MM.1S (cell line): ENCODE measurements at regions not wholly inside any gene's neighbourhood (a gene's known extent, or its start where the extent isn't known, plus 50 kb on each side); places are given as distances from the start of the nearest gene placed in this dataset.

ENCODE experiments used
- EZH2phosphoT487 ChIP-seq: fragments of 300-600 bp; sonication (generic); IDR thresholded peaks from 2 replicates; pipeline ENCODE4 v1.6.1; 2018; ENCODE audit warnings: antibody characterized with exemption, low read length
- TF ChIP-seq, protein P1 (sequence below): fragments of 300-600 bp; sonication (generic); IDR thresholded peaks from 2 replicates; pipeline ENCODE4 v1.5.1; 2016; ENCODE audit warnings: antibody characterized with exemption, low read length, mixed read lengths

- TF ChIP-seq, protein P1, sequence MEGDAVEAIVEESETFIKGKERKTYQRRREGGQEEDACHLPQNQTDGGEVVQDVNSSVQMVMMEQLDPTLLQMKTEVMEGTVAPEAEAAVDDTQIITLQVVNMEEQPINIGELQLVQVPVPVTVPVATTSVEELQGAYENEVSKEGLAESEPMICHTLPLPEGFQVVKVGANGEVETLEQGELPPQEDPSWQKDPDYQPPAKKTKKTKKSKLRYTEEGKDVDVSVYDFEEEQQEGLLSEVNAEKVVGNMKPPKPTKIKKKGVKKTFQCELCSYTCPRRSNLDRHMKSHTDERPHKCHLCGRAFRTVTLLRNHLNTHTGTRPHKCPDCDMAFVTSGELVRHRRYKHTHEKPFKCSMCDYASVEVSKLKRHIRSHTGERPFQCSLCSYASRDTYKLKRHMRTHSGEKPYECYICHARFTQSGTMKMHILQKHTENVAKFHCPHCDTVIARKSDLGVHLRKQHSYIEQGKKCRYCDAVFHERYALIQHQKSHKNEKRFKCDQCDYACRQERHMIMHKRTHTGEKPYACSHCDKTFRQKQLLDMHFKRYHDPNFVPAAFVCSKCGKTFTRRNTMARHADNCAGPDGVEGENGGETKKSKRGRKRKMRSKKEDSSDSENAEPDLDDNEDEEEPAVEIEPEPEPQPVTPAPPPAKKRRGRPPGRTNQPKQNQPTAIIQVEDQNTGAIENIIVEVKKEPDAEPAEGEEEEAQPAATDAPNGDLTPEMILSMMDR, result no peak
- no peak for TF ChIP-seq EZH2phosphoT487
Observed at GRCh38 chr20:40313730-40314129, 375.3 kb downstream of the MAFB start.
